ENCODE measurements at regions not wholly inside any gene's neighbourhood (a gene's known extent, or its start where the extent isn't known, plus 50 kb on each side); places are given as distances from the start of the nearest gene placed in this dataset.

- 45 to 62% methylated on average over 3 of the region's 3 CpGs for WGBS, 2 donors
- TF ChIP-seq, protein P1, sequence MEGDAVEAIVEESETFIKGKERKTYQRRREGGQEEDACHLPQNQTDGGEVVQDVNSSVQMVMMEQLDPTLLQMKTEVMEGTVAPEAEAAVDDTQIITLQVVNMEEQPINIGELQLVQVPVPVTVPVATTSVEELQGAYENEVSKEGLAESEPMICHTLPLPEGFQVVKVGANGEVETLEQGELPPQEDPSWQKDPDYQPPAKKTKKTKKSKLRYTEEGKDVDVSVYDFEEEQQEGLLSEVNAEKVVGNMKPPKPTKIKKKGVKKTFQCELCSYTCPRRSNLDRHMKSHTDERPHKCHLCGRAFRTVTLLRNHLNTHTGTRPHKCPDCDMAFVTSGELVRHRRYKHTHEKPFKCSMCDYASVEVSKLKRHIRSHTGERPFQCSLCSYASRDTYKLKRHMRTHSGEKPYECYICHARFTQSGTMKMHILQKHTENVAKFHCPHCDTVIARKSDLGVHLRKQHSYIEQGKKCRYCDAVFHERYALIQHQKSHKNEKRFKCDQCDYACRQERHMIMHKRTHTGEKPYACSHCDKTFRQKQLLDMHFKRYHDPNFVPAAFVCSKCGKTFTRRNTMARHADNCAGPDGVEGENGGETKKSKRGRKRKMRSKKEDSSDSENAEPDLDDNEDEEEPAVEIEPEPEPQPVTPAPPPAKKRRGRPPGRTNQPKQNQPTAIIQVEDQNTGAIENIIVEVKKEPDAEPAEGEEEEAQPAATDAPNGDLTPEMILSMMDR (IDR thresholded peaks at IDR 0.05; ENCODE audit: control extremely low read depth, extremely low read depth): no peak
- Histone ChIP-seq H3K9ac (ENCODE audit: insufficient read depth in 1 of 2, low read length in 2 of 2) (no peak overlapping the region), H3K4me3 (no peak overlapping the region), H3K27ac (ENCODE audit: low read depth in 1 of 2, low read length in 1 of 2) (no peak overlapping the region), H3K4me1 (ENCODE audit: control insufficient read depth in 5 of 5, insufficient read depth in 5 of 5, low read length in 5 of 5) (peaks cover 0 to 10% (median 0%) of the 10 kb centered on the region in 5 donors), H3K36me3 (ENCODE audit: control insufficient read depth in 4 of 4, insufficient read depth in 4 of 4, low read length in 4 of 4) (no peaks in the 10 kb centered on the region), H3K9me3 (ENCODE audit: control insufficient read depth in 4 of 4, insufficient read depth in 3 of 4, low read length in 3 of 4) (no peaks in the 10 kb centered on the region), H3K27me3 (ENCODE audit: control insufficient read depth in 3 of 3, insufficient read depth in 3 of 3, low read length in 2 of 3) (no peaks in the 10 kb centered on the region)
- ATAC-seq (ENCODE audit: insufficient read depth, low FRiP score) (no peak), DNase-seq (peak in 2 of 3 donors; percentile 93 to 94)
Observed at GRCh38 chr13:85632526-85633195, 166.6 kb downstream of the SLITRK6 start.

GRCh38 chr13:85631801-85632200 is 167.4 kb downstream of the SLITRK6 start:
- peaks cover 0 to 10% (median 0%) of the 10 kb centered on the region in 5 donors for H3K4me1 ChIP-seq (ENCODE audit: control insufficient read depth in 5 of 5, insufficient read depth in 5 of 5, low read length in 5 of 5)
- no peaks in the 10 kb centered on the region for H3K9me3 ChIP-seq (ENCODE audit: control insufficient read depth in 4 of 4, insufficient read depth in 3 of 4, low read length in 3 of 4)
- no peak overlapping the region for H3K27ac ChIP-seq (ENCODE audit: low read depth in 1 of 2, low read length in 1 of 2)
- peak in 1 of 3 donors; percentile 18 for DNase-seq
- H3K36me3 ChIP-seq (ENCODE audit: control insufficient read depth in 4 of 4, insufficient read depth in 4 of 4, low read length in 4 of 4): no peaks in the 10 kb centered on the region
- WGBS, 2 donors: 85 to 86% methylated on average over 4 of the region's 4 CpGs
- no peak overlapping the region for H3K4me3 ChIP-seq
- no peak for ATAC-seq (ENCODE audit: insufficient read depth, low FRiP score)
- TF ChIP-seq, protein P1 (IDR thresholded peaks at IDR 0.05; ENCODE audit: control extremely low read depth, extremely low read depth): no peak
- H3K9ac ChIP-seq (ENCODE audit: insufficient read depth in 1 of 2, low read length in 2 of 2): no peak overlapping the region
- H3K27me3 ChIP-seq (ENCODE audit: control insufficient read depth in 3 of 3, insufficient read depth in 3 of 3, low read length in 2 of 3): no peaks in the 10 kb centered on the region

DNA sequence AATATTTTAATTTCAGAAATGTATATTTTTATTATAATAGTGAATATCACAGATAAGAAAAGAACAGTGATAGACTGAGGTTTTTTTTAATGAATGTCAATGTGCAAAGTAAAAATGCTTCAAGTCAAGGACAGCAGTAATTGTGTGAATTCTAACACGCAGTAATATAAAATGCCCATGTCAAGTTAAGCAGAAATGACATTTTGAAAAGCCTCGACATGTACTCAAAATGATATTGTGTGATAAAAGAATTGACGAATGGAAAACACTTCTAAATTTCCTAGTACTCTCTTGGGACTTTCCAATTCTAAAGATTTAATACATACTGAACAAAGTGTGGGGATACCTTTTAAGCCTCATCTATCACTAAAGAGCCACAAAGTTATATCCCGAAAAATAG is 172.6 kb downstream of the SLITRK6 start:
- H3K9me3 ChIP-seq (ENCODE audit: control insufficient read depth in 4 of 4, insufficient read depth in 3 of 4, low read length in 3 of 4): no peaks in the 10 kb centered on the region
- 90 to 93% methylated on average over 4 of the region's 4 CpGs for WGBS, 2 donors

More for the DNA sequence above, 172.6 kb downstream of the SLITRK6 start:
- no peaks in the 10 kb centered on the region for H3K4me1 ChIP-seq (ENCODE audit: control insufficient read depth in 5 of 5, insufficient read depth in 5 of 5, low read length in 5 of 5)
- no peak for DNase-seq
- no peak for ATAC-seq (ENCODE audit: insufficient read depth, low FRiP score)
- TF ChIP-seq, protein P1 (IDR thresholded peaks at IDR 0.05; ENCODE audit: control extremely low read depth, extremely low read depth): no peak
- H3K36me3 ChIP-seq (ENCODE audit: control insufficient read depth in 4 of 4, insufficient read depth in 4 of 4, low read length in 4 of 4): no peaks in the 10 kb centered on the region
- H3K9ac ChIP-seq (ENCODE audit: insufficient read depth in 1 of 2, low read length in 2 of 2): no peak overlapping the region
- H3K27me3 ChIP-seq (ENCODE audit: control insufficient read depth in 3 of 3, insufficient read depth in 3 of 3, low read length in 2 of 3): no peaks in the 10 kb centered on the region
- no peak overlapping the region for H3K4me3 ChIP-seq
- no peak overlapping the region for H3K27ac ChIP-seq (ENCODE audit: low read depth in 1 of 2, low read length in 1 of 2)

Data from lung (tissue), 11 donors.